ENCODE measurements at regions not wholly inside any gene's neighbourhood (a gene's known extent, or its start where the extent isn't known, plus 50 kb on each side); places are given as distances from the start of the nearest gene placed in this dataset.

DNA sequence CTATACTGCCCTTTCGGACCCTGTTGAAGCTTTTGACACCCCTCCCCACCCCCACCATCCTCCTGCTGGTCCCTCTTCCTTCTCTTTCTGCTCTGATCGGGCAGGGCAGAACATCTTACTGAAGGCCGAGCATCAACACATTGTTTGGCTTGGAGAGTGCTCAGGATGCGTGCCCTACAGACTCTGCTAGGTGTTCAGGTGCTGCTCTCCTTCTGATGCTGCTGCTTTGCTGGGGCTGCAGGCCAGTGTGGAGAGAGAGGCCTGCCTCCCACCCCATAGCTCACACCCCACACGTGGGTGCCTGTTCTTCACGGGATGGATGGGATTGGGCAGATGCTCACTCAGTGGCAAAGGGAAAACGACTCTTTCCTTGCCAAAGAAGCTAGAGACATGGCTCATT lies 89.8 kb upstream of the ONECUT1 start:
- no peaks in the 10 kb centered on the region for H3K36me3 Mint-ChIP-seq
- no peak for DNase-seq
- peaks cover 0 to 1% (median 0%) of the 10 kb centered on the region in 8 donors for H3K9me3 Mint-ChIP-seq
- no peaks in the 10 kb centered on the region for H3K9me3 ChIP-seq (ENCODE audit: control insufficient read depth in 1 of 2, low read length in 2 of 2)
- no peaks in the 10 kb centered on the region for H3K36me3 ChIP-seq (ENCODE audit: insufficient read depth, low read length)
- H3K4me3 ChIP-seq (ENCODE audit: low read length in 2 of 2): no peak overlapping the region
- H3K27me3 ChIP-seq (ENCODE audit: insufficient read depth, low read length): peaks cover 3% of the 10 kb centered on the region
- no peaks in the 10 kb centered on the region for H3K4me1 Mint-ChIP-seq
- no peak overlapping the region for H3K27ac ChIP-seq (ENCODE audit: low read depth, low read length)
- H3K4me1 ChIP-seq (ENCODE audit: insufficient read depth, low read length): no peaks in the 10 kb centered on the region
- ChIA-PET CTCF (ENCODE audit: partially characterized antibody) (no interaction called here), POLR2A (ENCODE audit: partially characterized antibody) (no interaction called here)
- H3K4me3 Mint-ChIP-seq: no peak overlapping the region
- intact Hi-C loops (cut with micrococcal nuclease): no loop called here
- H3K27ac Mint-ChIP-seq: no peak overlapping the region
- H3K27me3 Mint-ChIP-seq: peaks cover 7 to 9% of the 10 kb centered on the region in 2 donors

GRCh38 chr15:52879145-52879544 lies 89.0 kb upstream of the ONECUT1 start:
- ChIA-PET POLR2A (ENCODE audit: partially characterized antibody) (no interaction called here), CTCF (ENCODE audit: partially characterized antibody) (no interaction called here)
- Histone ChIP-seq H3K4me3 (ENCODE audit: low read length in 2 of 2) (no peak overlapping the region), H3K9me3 (ENCODE audit: control insufficient read depth in 1 of 2, low read length in 2 of 2) (no peaks in the 10 kb centered on the region), H3K27me3 (ENCODE audit: insufficient read depth, low read length) (peaks cover 3% of the 10 kb centered on the region), H3K4me1 (ENCODE audit: insufficient read depth, low read length) (no peaks in the 10 kb centered on the region), H3K27ac (ENCODE audit: low read depth, low read length) (no peak overlapping the region), H3K36me3 (ENCODE audit: insufficient read depth, low read length) (no peaks in the 10 kb centered on the region)
- intact Hi-C loops (cut with micrococcal nuclease): no loop called here
- peaks cover 0 to 1% (median 0%) of the 10 kb centered on the region in 8 donors for H3K9me3 Mint-ChIP-seq
- H3K4me3 Mint-ChIP-seq: no peak overlapping the region
- H3K27me3 Mint-ChIP-seq: peaks cover 7 to 10% of the 10 kb centered on the region in 2 donors
- H3K4me1 Mint-ChIP-seq: no peaks in the 10 kb centered on the region
- H3K27ac Mint-ChIP-seq: no peak overlapping the region
- DNase-seq: no peak
- no peaks in the 10 kb centered on the region for H3K36me3 Mint-ChIP-seq

DNA sequence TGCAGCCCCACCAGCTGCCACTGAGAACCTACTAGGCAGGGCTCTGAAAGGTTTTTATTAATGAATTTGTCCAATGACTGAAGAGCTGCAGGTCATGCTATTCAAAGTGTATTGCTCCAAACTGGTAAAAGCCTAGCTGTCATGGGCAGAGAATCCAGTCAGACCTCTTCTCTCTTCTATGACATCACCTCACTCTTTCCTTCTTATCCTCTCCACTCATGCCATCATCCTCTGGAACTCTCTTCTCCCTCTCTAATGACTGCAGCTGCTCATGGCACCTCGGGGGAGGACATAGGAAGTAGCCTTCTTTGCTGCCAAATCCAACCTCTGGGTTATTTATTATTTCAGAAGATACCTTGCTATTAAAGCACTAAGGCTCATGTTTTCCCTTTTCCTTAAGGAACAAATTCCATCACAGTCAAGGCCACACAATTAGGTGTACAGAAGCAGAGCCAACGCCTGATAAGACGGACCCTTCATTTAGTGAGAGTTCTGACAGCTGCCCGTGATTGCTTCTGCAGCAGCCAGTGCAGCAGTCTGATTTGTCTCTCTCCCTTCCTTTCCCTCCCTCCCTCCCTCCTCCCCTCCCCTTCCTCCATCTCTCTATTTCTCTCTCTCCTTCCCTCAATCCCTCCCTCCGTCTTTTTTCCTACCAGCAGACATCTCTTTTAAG lies 87.0 kb upstream of the ONECUT1 start:
- H3K27me3 Mint-ChIP-seq: peaks cover 5 to 10% of the 10 kb centered on the region in 2 donors
- Histone ChIP-seq H3K36me3 (ENCODE audit: insufficient read depth, low read length) (no peaks in the 10 kb centered on the region), H3K4me1 (ENCODE audit: insufficient read depth, low read length) (no peaks in the 10 kb centered on the region), H3K4me3 (ENCODE audit: low read length in 2 of 2) (no peak overlapping the region), H3K27ac (ENCODE audit: low read depth, low read length) (no peak overlapping the region), H3K27me3 (ENCODE audit: insufficient read depth, low read length) (peaks cover 3% of the 10 kb centered on the region), H3K9me3 (ENCODE audit: control insufficient read depth in 1 of 2, low read length in 2 of 2) (no peaks in the 10 kb centered on the region)
- H3K36me3 Mint-ChIP-seq: no peaks in the 10 kb centered on the region
- intact Hi-C loops (cut with micrococcal nuclease): no loop called here
- H3K4me1 Mint-ChIP-seq: no peaks in the 10 kb centered on the region
- peaks cover 0 to 1% (median 0%) of the 10 kb centered on the region in 8 donors for H3K9me3 Mint-ChIP-seq
- H3K4me3 Mint-ChIP-seq: no peak overlapping the region
- DNase-seq: no peak
- ChIA-PET CTCF (ENCODE audit: partially characterized antibody) (no interaction called here), POLR2A (ENCODE audit: partially characterized antibody) (no interaction called here)
- no peak overlapping the region for H3K27ac Mint-ChIP-seq

GRCh38 chr15:52872036-52872818 lies 82.1 kb upstream of the ONECUT1 start:
- Mint-ChIP-seq H3K4me1 (no peaks in the 10 kb centered on the region), H3K36me3 (no peaks in the 10 kb centered on the region), H3K9me3 (peaks cover 0 to 4% (median 0%) of the 10 kb centered on the region in 8 donors), H3K27ac (no peak overlapping the region), H3K4me3 (peak overlapping the region in 1 of 8 donors; percentile 20), H3K27me3 (peaks cover 11 to 18% of the 10 kb centered on the region in 2 donors)
- CTCF ChIA-PET (ENCODE audit: partially characterized antibody): no interaction called here
- H3K27ac ChIP-seq (ENCODE audit: low read depth, low read length): no peak overlapping the region
- H3K27me3 ChIP-seq (ENCODE audit: insufficient read depth, low read length): no peaks in the 10 kb centered on the region
- intact Hi-C loops (cut with micrococcal nuclease): no loop called here
- no peaks in the 10 kb centered on the region for H3K36me3 ChIP-seq (ENCODE audit: insufficient read depth, low read length)
- no peak overlapping the region for H3K4me3 ChIP-seq (ENCODE audit: low read length in 2 of 2)
- no peaks in the 10 kb centered on the region for H3K4me1 ChIP-seq (ENCODE audit: insufficient read depth, low read length)
- H3K9me3 ChIP-seq (ENCODE audit: control insufficient read depth in 1 of 2, low read length in 2 of 2): no peaks in the 10 kb centered on the region
- POLR2A ChIA-PET (ENCODE audit: partially characterized antibody): no interaction called here
- DNase-seq: no peak

DNA sequence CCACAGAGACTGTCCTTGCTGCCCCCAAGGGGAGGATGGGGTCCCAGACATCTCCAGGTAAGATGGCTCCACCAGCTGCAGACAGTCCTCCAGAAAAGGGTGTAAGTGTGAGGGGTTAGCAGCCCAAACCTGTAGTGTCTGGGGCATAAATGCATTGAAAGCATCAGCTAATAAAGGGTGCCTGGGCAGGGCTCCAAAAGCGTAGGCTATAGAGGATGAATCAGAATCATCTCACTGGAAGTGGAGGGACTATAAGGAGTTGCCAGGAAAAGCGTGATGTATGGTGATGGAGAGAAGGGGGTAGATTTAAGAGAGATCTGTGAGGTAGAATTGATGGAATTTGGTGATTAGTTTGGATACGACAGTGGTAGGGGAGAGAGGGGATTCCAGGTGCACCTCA lies 79.9 kb upstream of the ONECUT1 start:
- Histone ChIP-seq H3K4me1 (ENCODE audit: insufficient read depth, low read length) (no peaks in the 10 kb centered on the region), H3K36me3 (ENCODE audit: insufficient read depth, low read length) (no peaks in the 10 kb centered on the region), H3K9me3 (ENCODE audit: control insufficient read depth in 1 of 2, low read length in 2 of 2) (no peaks in the 10 kb centered on the region), H3K27ac (ENCODE audit: low read depth, low read length) (no peak overlapping the region), H3K4me3 (ENCODE audit: low read length in 2 of 2) (no peak overlapping the region), H3K27me3 (ENCODE audit: insufficient read depth, low read length) (no peaks in the 10 kb centered on the region)
- CTCF ChIA-PET (ENCODE audit: partially characterized antibody): no interaction called here
- no peak overlapping the region for H3K27ac Mint-ChIP-seq
- no peak overlapping the region for H3K4me3 Mint-ChIP-seq
- POLR2A ChIA-PET (ENCODE audit: partially characterized antibody): no interaction called here
- H3K36me3 Mint-ChIP-seq: no peaks in the 10 kb centered on the region
- no peaks in the 10 kb centered on the region for H3K4me1 Mint-ChIP-seq
- H3K27me3 Mint-ChIP-seq: peaks cover 6 to 17% of the 10 kb centered on the region in 2 donors
- intact Hi-C loops (cut with micrococcal nuclease): no loop called here
- DNase-seq: no peak
- H3K9me3 Mint-ChIP-seq: peaks cover 0 to 16% (median 10%) of the 10 kb centered on the region in 8 donors

DNA sequence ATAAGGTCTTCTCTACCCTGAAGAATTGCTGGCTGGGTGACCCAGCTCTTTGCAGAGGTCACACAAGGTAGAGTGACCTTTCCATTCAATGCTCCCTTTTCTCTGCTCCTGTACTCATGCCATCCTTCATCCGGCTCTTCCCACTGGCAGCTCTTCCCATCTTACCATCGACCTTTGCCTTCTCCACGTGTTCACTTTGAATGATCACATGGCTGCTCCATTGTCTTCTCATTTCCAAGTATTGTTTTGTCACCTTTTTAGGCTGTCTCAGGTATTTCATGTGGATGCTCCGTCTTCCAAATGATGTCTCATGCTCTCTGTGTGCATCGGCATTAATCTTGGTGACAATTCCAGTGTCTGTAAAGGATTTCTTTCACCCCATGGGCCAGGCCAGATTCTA lies 76.6 kb upstream of the ONECUT1 start:
- H3K27ac Mint-ChIP-seq: peak overlapping the region in 1 of 7 donors; percentile 37
- Histone ChIP-seq H3K4me1 (ENCODE audit: insufficient read depth, low read length) (no peaks in the 10 kb centered on the region), H3K4me3 (ENCODE audit: low read length in 2 of 2) (no peak overlapping the region), H3K9me3 (ENCODE audit: control insufficient read depth in 1 of 2, low read length in 2 of 2) (no peaks in the 10 kb centered on the region), H3K27me3 (ENCODE audit: insufficient read depth, low read length) (no peaks in the 10 kb centered on the region), H3K36me3 (ENCODE audit: insufficient read depth, low read length) (no peaks in the 10 kb centered on the region), H3K27ac (ENCODE audit: low read depth, low read length) (no peak overlapping the region)
- H3K4me3 Mint-ChIP-seq: no peak overlapping the region
- ChIA-PET POLR2A (ENCODE audit: partially characterized antibody) (no interaction called here), CTCF (ENCODE audit: partially characterized antibody) (no interaction called here)
- no peak for DNase-seq
- H3K4me1 Mint-ChIP-seq: no peaks in the 10 kb centered on the region
- peaks cover 6 to 15% of the 10 kb centered on the region in 2 donors for H3K27me3 Mint-ChIP-seq
- intact Hi-C loops (cut with micrococcal nuclease): no loop called here
- H3K36me3 Mint-ChIP-seq: no peaks in the 10 kb centered on the region
- peaks cover 0 to 21% (median 12%) of the 10 kb centered on the region in 8 donors for H3K9me3 Mint-ChIP-seq

- Mint-ChIP-seq H3K4me3 (no peak overlapping the region), H3K27ac (no peak overlapping the region), H3K36me3 (no peaks in the 10 kb centered on the region), H3K4me1 (no peaks in the 10 kb centered on the region), H3K9me3 (peaks cover 0 to 21% (median 12%) of the 10 kb centered on the region in 8 donors), H3K27me3 (peaks cover 0 to 10% of the 10 kb centered on the region in 2 donors)
- Histone ChIP-seq H3K9me3 (ENCODE audit: control insufficient read depth in 1 of 2, low read length in 2 of 2) (no peaks in the 10 kb centered on the region), H3K4me1 (ENCODE audit: insufficient read depth, low read length) (no peaks in the 10 kb centered on the region), H3K27ac (ENCODE audit: low read depth, low read length) (no peak overlapping the region), H3K4me3 (ENCODE audit: low read length in 2 of 2) (no peak overlapping the region), H3K36me3 (ENCODE audit: insufficient read depth, low read length) (no peaks in the 10 kb centered on the region), H3K27me3 (ENCODE audit: insufficient read depth, low read length) (no peaks in the 10 kb centered on the region)
- no peak for DNase-seq
- intact Hi-C loops (cut with micrococcal nuclease): no loop called here
- POLR2A ChIA-PET (ENCODE audit: partially characterized antibody): no interaction called here
- CTCF ChIA-PET (ENCODE audit: partially characterized antibody): no interaction called here
These were observed 72.5 kb upstream of the ONECUT1 start for GRCh38 chr15:52862677-52863076.

All from CD4-positive, alpha-beta memory T cell (primary cell).